H1 (cell line): ENCODE measurements at regions not wholly inside any gene's neighbourhood (a gene's known extent, or its start where the extent isn't known, plus 50 kb on each side); places are given as distances from the start of the nearest gene placed in this dataset.

ENCODE experiments used
- PHF8 ChIP-seq: fragments of 200-600 bp; sonication (generic); conservative IDR thresholded peaks from 2 replicates; pipeline ENCODE4 v1.7.1; 2012; ENCODE audit warnings: low read depth, mild to moderate bottlenecking, inconsistent platforms, low read length, moderate library complexity
- RAD21 ChIP-seq, 2 experiments: IDR thresholded peaks in 1 of 2; conservative IDR thresholded peaks in 1 of 2; 2 replicates each; pipeline ENCODE4 v1.6.1; 2011; ENCODE audit warnings: low read depth in 2 of 2, low read length in 2 of 2, improper control_type of control experiment in 1 of 2, inconsistent platforms in 1 of 2, mild to moderate bottlenecking in 1 of 2, moderate library complexity in 1 of 2
- RBBP5 ChIP-seq: IDR thresholded peaks from 2 replicates; pipeline ENCODE4 v1.7.1; 2012; ENCODE audit warnings: low read depth, mild to moderate bottlenecking, inconsistent platforms, low read length, moderate library complexity, borderline replicate concordance
- TCF12 ChIP-seq: IDR thresholded peaks from 2 replicates; pipeline ENCODE4 v1.6.1; 2011; ENCODE audit warnings: low read depth, mild to moderate bottlenecking, low read length

DNA sequence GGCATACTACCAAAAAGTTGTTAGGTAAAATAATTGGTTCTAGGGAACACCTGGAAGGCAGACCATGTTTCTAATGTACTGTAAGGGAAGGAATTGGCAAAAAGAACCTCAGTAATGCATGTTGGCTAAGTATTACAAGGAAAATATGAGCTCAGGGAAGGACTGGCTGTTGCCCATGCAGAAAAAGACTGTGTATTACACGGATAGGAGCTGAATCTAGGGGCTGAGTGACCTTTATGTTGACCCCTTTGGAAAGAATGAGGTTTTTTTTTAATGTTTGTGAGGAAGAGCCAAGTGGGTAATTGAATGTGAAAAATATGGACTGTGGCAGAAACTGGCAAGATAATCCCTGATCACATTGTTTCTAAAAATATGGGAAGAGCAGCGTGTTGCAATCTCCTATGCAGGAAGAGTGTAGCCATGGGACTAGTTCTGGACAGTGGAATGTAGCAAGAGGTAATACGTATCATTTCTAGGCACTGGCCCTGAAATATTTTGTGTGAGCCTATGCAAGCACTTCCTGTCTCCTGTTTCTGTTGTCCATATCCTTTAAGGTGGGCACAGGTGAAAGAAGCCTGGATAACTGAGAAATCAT, 95.1 kb upstream of the CNTNAP4 start (continued):
- TF ChIP-seq RBBP5 = no peak
- TF ChIP-seq RAD21 (IDR thresholded peaks at IDR 0.05 in 1 of 2, conservative IDR thresholded peaks at IDR 0.05 in 1 of 2; ENCODE audit: low read depth in 2 of 2, low read length in 2 of 2) = no peak
- TF ChIP-seq PHF8 = no peak
- no peak for TF ChIP-seq TCF12
